Eye (tissue), 1 donor: ENCODE measurements at regions not wholly inside any gene's neighbourhood (a gene's known extent, or its start where the extent isn't known, plus 50 kb on each side); places are given as distances from the start of the nearest gene placed in this dataset.
A peak's percentile ranks its signal among the peaks of the same experiment; 100 is the strongest.

Experiments used
- DNase-seq: peaks from one replicate; pipeline ENCODE4 v3.0.0-alpha.2; 2015

GRCh38 chr6:140071601-140072062, 697.2 kb upstream of the CITED2 start:
- no peak for DNase-seq

GRCh38 chr6:140070846-140071473, 696.5 kb upstream of the CITED2 start:
- peak; percentile 39 for DNase-seq

DNA sequence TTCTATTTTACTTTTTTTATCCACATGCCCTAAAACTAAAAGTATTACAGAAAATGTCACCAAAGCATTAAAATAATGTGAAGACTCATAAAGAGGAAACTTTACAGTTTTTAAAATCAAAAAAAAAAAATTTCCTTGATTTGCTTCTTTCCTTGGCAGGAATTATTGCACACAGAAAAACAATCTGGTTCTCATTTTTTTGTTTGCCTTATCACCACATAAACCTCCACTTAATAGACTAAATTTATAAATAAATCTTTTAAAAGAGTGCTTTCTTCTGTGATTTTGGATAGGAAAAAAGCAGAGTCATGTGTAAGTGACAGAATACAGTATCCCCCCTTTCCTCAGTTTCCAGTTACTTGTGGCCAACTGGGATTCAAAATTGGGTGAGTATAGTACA, 695.1 kb upstream of the CITED2 start:
- no peak for DNase-seq

GRCh38 chr6:140068801-140069200, 694.4 kb upstream of the CITED2 start:
- DNase-seq = no peak

DNA sequence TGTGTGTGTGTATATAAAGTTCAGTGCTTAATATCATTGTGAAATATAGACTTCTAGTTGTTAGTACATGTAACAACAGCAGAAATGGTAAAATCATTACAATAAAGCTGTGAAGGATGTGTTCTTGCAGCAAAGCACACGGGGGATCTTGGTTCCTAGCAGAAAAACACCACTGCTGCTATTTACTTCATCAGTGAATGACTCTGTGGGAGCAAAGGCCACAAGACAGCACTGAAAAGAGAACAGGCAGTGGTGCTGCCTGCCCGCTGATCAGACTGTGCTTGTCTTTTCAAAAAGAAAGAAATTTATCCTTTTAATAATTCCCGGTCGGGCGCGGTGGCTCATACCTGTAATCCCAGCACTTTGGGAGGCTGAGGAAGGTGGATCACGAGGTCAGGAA, 689.9 kb upstream of the CITED2 start:
- DNase-seq = no peak

- no peak for DNase-seq
Observed at GRCh38 chr6:140063021-140063399, 688.6 kb upstream of the CITED2 start.

DNA sequence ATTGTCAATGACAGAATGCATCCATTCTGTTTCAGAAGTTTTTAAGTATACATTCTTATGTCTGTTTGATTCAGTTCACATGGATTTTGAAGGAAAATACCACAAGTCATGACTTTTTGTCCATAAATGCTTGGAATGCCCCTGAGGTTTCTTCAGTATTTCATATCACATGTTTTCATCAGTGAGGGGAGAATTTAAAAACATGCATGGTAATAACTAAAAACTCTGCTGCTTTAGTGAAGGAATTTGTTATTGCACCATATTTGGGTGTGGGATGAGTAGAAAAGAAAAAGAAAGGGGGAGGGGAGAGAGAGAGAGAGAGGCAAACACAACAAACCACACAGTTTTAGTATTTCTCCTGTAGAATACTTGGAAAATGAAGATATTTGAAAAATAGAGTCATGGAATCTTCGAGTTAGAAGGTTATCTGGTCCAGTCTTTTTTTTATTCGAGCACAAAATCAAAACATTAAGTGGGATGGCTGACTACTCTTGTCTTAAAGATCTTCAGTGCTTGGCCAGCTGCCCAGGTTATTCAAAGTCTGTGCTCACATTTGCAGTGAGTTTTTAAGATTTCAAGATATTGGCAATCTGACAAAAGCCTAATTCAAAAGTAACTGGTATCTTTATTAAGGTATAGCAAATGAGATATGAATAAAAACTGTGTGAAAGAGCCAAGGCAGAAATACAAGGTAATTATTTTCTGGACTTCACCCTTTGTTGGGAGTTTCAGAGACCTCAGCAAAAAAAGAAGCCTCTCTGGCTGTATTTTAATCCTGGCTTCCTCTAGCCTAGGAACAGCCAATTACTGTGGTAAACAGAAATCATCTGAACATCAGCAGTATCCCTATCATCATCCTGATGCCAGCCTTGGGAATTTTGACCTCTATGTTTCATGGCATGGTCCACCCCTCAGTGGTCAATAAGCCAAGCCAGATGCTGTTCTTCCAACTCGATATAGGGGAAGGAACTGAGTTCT, 687.9 kb upstream of the CITED2 start:
- DNase-seq = peak; percentile 75

GRCh38 chr6:140061110-140062042, 686.9 kb upstream of the CITED2 start:
- no peak for DNase-seq

- DNase-seq = no peak
Observed at GRCh38 chr6:140059947-140060346, 685.5 kb upstream of the CITED2 start.

DNA sequence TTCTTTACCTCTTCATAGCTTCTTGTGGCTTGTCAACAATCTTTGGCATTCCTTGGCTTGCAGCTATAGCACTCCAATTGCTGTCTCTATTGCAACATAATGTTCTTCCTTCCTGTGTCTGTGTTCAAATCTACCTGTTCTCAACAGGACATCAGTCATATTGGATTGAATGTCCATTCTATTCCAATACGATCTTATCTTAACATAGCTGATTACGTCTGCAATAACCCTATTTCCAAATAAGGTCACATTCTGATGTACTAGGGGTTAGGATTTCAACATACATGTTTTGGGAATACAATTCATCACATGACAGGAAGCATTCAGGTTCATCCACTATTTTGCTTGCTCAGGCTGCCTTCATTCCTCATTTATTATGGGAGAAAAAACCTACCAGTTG, 684.4 kb upstream of the CITED2 start:
- no peak for DNase-seq

GRCh38 chr6:140052736-140053729, 678.6 kb upstream of the CITED2 start:
- peak; percentile 35 for DNase-seq

- peak; percentile 73 for DNase-seq
Observed at GRCh38 chr6:140051521-140052512, 677.4 kb upstream of the CITED2 start.

GRCh38 chr6:140050101-140050995, 675.9 kb upstream of the CITED2 start:
- peak; percentile 63 for DNase-seq

- no peak for DNase-seq
Observed at GRCh38 chr6:140049251-140049650, 674.8 kb upstream of the CITED2 start.

DNA sequence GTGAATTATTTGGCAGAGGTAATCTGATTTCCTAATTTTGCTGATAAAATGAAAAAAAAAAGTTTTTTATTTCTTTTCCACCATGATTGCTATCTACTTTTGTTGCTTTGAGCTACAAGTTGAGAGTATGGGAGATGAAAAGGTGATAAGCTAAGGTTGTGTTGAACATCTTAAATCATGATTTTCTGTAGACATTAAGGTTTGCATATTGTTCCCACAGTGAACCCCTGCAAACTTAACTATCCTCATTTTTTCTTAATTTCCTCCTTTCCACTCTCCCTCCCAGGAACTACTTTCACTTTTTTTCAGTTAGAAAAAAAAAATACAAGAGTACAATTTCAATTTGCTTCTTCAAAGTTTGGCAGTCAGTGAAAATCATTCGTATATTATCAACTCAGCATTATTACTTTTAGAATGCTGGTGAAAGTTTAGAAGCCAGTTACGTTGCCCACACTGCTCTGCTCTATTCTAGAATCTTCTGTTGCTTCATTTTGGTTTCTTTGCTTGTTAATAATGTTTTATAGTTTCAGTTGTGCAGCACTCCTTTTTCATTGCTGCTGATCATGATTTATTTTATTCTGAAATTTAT, 673.8 kb upstream of the CITED2 start:
- DNase-seq = no peak

DNA sequence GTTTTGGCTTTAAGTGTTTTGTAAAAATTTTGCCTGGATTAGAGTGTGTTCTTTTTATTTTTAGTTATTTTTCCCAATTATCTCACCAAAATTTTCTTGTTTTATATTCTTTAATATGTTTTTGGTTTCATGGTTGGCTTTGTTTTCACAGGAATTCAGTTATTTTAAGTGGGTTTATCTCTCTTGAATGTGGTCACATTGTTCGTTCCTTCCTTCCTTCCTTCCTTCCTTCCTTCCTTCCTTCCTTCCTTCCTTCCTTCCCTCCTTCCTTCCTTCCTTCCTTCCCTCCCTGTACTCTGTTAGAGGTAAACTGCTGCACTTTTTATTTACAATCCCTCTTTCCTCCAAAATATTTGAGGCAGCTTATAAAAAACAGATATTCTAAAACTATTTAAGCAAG, 672.9 kb upstream of the CITED2 start:
- DNase-seq = no peak

GRCh38 chr6:140046016-140046632, 671.7 kb upstream of the CITED2 start:
- no peak for DNase-seq

GRCh38 chr6:140045116-140045515, 670.7 kb upstream of the CITED2 start:
- no peak for DNase-seq
